ENCODE measurements at regions not wholly inside any gene's neighbourhood (a gene's known extent, or its start where the extent isn't known, plus 50 kb on each side); places are given as distances from the start of the nearest gene placed in this dataset.

GRCh38 chr20:63090682-63091571 lies 84.2 kb upstream of the BHLHE23 start (continued):
- no peak for TF ChIP-seq EGR1 (IDR thresholded peaks at IDR 0.05; ENCODE audit: low read depth in 2 of 2)
- no peak for TF ChIP-seq YY1 (IDR thresholded peaks at IDR 0.05)
- TF ChIP-seq MAX (IDR thresholded peaks at IDR 0.05), result no peak
- no peak for TF ChIP-seq ZBTB33 (IDR thresholded peaks at IDR 0.05)
- TF ChIP-seq HNF4A (conservative IDR thresholded peaks at IDR 0.05), result no peak

GRCh38 chr20:63090052-63090451 lies 83.3 kb upstream of the BHLHE23 start:
- peaks cover 0 to 17% (median 6%) of the 10 kb centered on the region in 4 donors for H3K27me3 ChIP-seq (ENCODE audit: control insufficient read depth in 4 of 4, insufficient read depth in 4 of 4, low read length in 3 of 4)
- DNase-seq (ENCODE audit: low spot score), result no peak
- no peak overlapping the region for H3K27ac ChIP-seq (ENCODE audit: low read depth in 1 of 2, low read length in 2 of 2)
- 80% methylated on average over 7 of the region's 7 CpGs for WGBS
- H3K4me3 ChIP-seq (ENCODE audit: low read depth in 1 of 3, low read length in 3 of 3), result no peak overlapping the region
- H3K4me1 ChIP-seq (ENCODE audit: control insufficient read depth in 4 of 4, insufficient read depth in 4 of 4, low read length in 3 of 4), result no peaks in the 10 kb centered on the region
- no peak overlapping the region for H3K9ac ChIP-seq (ENCODE audit: low read depth in 1 of 2, low read length in 2 of 2)
- TF ChIP-seq RXRA (IDR thresholded peaks at IDR 0.05), result no peak
- no peak for TF ChIP-seq MAX (IDR thresholded peaks at IDR 0.05)
- no peak for TF ChIP-seq HNF4A (conservative IDR thresholded peaks at IDR 0.05)
- TF ChIP-seq HNF4G (IDR thresholded peaks at IDR 0.05), result no peak
- no peak for TF ChIP-seq REST (IDR thresholded peaks at IDR 0.05)
- no peak for TF ChIP-seq GABPA (IDR thresholded peaks at IDR 0.05 in 1 of 2, conservative IDR thresholded peaks at IDR 0.05 in 1 of 2)
- H3K36me3 ChIP-seq (ENCODE audit: control insufficient read depth in 4 of 4, insufficient read depth in 3 of 4, low read depth in 1 of 4, low read length in 3 of 4), result no peaks in the 10 kb centered on the region
- H3K9me3 ChIP-seq (ENCODE audit: control insufficient read depth in 4 of 4, low read length in 3 of 4), result no peaks in the 10 kb centered on the region

GRCh38 chr20:63089051-63089907 lies 82.5 kb upstream of the BHLHE23 start:
- no peak for DNase-seq (ENCODE audit: low spot score)
- no peak for TF ChIP-seq FOXA1 (IDR thresholded peaks at IDR 0.05)
- TF ChIP-seq JUND (IDR thresholded peaks at IDR 0.05), result no peak
- no peak for TF ChIP-seq YY1 (IDR thresholded peaks at IDR 0.05)
- no peak for TF ChIP-seq FOXA2 (IDR thresholded peaks at IDR 0.05)
- TF ChIP-seq SP1 (IDR thresholded peaks at IDR 0.05), result no peak
- no peak for TF ChIP-seq ATF3 (IDR thresholded peaks at IDR 0.05)
- no peak for TF ChIP-seq NR2F2 (IDR thresholded peaks at IDR 0.05)
- no peak for TF ChIP-seq CTCF (IDR thresholded peaks at IDR 0.05; ENCODE audit: low read depth, low read length, missing input control)
- no peak for TF ChIP-seq HNF4A (conservative IDR thresholded peaks at IDR 0.05)
- no peak for TF ChIP-seq MAX (IDR thresholded peaks at IDR 0.05)
- no peak overlapping the region for H3K9ac ChIP-seq (ENCODE audit: low read depth in 1 of 2, low read length in 2 of 2)

More at GRCh38 chr20:63089051-63089907, 82.5 kb upstream of the BHLHE23 start:
- H3K9me3 ChIP-seq (ENCODE audit: control insufficient read depth in 4 of 4, low read length in 3 of 4), result no peaks in the 10 kb centered on the region
- H3K27me3 ChIP-seq (ENCODE audit: control insufficient read depth in 4 of 4, insufficient read depth in 4 of 4, low read length in 3 of 4), result peaks cover 0 to 17% (median 5%) of the 10 kb centered on the region in 4 donors
- H3K4me3 ChIP-seq (ENCODE audit: low read depth in 1 of 3, low read length in 3 of 3), result no peak overlapping the region
- no peaks in the 10 kb centered on the region for H3K4me1 ChIP-seq (ENCODE audit: control insufficient read depth in 4 of 4, insufficient read depth in 4 of 4, low read length in 3 of 4)
- H3K27ac ChIP-seq (ENCODE audit: low read depth in 1 of 2, low read length in 2 of 2), result no peak overlapping the region
- no peaks in the 10 kb centered on the region for H3K36me3 ChIP-seq (ENCODE audit: control insufficient read depth in 4 of 4, insufficient read depth in 3 of 4, low read depth in 1 of 4, low read length in 3 of 4)
- WGBS, result 76% methylated on average over 37 of the region's 37 CpGs
